ENCODE measurements at regions not wholly inside any gene's neighbourhood (a gene's known extent, or its start where the extent isn't known, plus 50 kb on each side); places are given as distances from the start of the nearest gene placed in this dataset.

DNA sequence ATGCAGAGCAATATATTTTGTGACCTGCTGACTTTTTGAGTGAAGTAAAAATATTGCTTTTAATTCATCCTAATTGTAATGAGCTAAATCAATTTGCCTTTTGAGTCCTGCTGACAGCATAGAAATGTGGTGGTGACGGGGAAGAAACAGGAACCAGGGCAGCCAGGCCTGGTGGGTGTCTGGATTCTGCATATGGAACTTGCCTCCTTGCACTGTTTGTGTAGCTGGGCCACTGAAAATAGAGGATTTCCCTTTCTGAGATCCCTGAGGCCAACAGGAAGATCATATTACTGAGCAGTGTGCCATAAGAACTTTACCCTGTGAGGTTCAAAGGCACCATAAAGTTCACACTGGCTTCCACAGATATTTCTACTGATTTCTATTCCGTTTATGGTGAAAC is 488.4 kb upstream of the AKR1E2 start:
- DNase-seq (ENCODE audit: low read depth, low spot score), result no peak
- no peak overlapping the region for H3K27ac ChIP-seq

DNA sequence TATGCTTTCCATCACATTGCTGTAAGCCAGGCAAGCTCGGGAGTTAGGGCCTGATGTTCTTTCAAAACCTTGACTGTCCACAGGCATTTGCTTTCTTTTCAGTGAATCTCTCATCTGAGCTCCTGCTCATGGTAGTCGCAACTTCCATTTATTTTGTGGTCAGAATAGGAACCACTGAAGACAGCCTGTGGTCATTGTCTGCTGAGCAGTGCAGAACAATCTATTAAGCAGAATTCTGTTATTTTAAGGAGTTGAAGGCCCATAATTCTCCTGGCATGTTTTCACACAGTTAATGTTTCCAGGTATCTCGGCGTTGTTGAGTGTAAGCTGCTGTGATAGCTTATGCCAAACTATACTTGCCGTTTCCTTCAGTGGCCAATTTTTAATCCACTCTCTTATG is 491.1 kb upstream of the AKR1E2 start:
- no peak for DNase-seq (ENCODE audit: low read depth, low spot score)
- H3K27ac ChIP-seq, result no peak overlapping the region

DNA sequence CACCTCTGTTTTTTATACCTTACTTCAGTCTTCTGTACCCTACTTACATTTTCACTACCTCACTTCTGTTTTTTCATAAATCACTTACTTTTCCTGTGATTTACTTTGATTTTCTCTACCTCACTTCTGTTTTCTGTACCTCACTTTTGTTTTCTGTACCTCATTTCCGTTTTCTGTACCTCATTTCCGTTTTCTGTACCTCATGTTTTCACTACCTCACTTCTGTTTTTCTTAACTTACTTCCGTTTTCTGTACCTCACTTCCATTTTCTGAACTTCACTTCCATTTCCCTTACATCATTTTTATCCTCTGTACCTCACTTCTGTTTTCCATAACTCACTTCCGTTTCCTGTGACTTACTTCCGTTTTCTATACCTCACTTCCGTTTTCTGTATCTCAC is 492.0 kb upstream of the AKR1E2 start:
- H3K27ac ChIP-seq, result no peak overlapping the region
- no peak for DNase-seq (ENCODE audit: low read depth, low spot score)

DNA sequence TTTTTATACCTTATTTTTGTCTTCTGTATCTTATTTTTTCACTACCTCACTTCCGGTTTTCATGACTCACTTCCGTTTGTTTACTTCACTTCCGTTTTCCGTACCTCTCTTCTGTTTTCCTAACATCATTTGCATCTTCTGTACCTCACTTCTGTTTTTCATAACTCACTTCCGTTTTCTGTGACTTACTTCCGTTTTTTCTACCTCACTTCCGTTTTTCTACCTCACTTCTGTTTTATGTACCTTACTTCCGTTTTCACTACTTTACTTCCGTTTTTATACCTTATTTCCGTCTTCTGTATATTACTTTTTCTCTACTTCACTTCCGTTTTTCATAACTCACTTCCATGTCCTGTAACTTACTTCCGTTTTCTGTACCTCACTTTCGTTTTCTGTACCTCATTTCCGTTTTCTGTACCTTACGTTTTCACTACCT is 492.5 kb upstream of the AKR1E2 start:
- DNase-seq (ENCODE audit: low read depth, low spot score), result no peak
- H3K27ac ChIP-seq, result no peak overlapping the region

DNA sequence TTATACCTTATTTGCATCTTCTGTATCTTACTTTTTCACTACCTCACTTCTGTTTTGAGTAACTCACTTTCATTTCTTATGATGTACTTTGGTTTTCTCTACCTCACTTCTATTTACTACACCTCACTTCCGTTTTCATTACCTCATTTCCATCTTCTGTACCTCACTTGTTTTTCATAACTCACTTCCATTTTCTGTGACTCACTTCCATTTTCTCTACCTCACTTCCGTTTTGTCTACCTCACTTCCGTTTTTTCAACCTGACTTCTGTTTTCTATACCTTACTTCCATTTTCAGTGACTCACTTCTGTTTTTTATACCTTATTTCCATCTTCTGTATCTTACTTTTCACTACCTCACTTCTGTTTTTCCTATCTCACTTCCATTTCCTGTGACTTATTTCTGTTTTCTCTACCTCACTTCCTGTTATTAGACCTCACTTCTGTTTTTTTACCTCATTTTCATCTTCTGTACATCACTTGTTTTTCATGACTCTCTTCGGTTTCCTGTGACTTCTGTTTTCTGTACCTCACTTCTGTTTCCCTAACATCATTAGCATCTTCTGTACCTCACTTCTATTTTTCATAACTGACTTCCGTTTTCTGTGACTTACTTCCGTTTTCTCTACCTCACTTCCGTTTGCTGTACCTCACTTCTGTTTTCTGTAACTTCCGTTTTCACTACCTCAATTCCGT is 493.1 kb upstream of the AKR1E2 start:
- no peak overlapping the region for H3K27ac ChIP-seq
- no peak for DNase-seq (ENCODE audit: low read depth, low spot score)

DNA sequence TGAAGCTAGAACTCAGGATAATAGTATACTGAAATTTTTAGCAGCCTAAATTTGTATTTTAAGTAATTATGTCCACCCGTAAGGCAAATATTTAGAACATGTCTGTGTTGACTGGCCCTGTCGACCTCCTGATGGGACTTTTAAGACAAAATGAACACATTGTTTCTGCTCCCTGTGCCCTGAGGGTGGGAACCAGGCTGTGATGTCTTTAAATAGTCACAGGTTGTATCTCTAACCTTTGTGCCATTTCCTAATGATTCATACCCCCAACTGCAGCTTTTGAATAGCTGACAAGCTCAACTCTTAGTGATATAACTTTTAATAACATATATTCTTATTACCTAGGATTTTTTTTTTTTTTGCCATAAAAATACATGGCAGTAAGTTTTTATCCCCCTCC is 494.9 kb upstream of the AKR1E2 start:
- H3K27ac ChIP-seq, result no peak overlapping the region
- peak; percentile 2 for DNase-seq (ENCODE audit: low read depth, low spot score)

DNA sequence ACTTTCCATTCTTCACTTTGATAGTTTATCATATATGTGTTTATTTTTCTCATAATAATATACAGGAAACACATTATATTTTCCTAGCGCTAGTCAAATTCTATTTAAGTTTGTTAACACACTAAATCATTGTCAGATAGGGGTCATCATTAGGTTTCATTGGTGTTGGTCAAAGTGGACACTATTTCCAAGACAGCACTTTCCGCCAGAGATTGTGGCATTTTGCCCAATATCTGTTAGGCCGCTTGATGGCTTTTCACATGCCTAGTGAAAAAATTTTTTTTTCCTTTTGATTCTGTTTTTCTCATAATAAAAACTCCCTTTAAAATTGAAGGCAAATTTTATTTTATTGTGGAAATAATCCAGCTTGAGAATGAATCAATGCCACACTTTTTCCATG is 495.4 kb upstream of the AKR1E2 start:
- no peak for DNase-seq (ENCODE audit: low read depth, low spot score)
- no peak overlapping the region for H3K27ac ChIP-seq

DNA sequence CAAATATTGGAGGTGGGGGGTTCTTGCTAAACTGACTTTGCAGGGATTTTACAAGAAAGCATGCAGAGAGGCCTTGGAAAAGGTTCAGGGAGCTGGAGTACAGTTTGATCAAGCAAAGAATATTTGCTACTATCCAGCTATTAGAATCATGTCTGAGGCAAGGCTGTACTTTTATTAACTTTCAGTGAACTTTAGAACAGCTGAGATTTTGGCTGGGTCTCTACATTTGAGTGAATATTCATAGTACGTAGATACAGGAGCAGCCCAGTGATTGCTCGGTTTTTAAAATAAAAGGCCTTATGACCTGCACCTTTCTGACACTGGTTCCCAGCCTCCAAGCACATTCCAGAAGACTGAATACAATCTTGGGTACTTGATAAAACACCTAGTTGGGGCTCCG is 496.8 kb upstream of the AKR1E2 start:
- no peak for DNase-seq (ENCODE audit: low read depth, low spot score)
- no peak overlapping the region for H3K27ac ChIP-seq

DNA sequence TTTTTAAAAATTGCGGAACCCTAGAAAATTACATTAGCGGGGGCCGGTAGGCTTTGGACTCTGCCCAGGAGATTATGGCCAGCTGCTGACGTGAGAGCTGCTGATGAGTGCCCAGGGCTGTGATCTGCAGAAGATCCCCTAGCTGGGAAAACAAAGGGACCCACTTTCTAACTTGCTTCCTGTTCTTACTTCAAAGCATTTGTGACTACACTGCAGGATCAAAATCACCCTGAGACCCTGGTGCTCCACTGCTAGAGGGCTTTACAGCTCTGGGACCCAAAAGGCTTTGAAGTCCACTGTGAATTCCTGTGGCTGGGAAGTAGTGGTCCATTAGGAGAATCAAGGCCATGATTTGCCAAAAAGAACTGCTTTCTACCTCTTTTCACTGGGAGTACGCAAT is 499.4 kb upstream of the AKR1E2 start:
- no peak overlapping the region for H3K27ac ChIP-seq

DNA sequence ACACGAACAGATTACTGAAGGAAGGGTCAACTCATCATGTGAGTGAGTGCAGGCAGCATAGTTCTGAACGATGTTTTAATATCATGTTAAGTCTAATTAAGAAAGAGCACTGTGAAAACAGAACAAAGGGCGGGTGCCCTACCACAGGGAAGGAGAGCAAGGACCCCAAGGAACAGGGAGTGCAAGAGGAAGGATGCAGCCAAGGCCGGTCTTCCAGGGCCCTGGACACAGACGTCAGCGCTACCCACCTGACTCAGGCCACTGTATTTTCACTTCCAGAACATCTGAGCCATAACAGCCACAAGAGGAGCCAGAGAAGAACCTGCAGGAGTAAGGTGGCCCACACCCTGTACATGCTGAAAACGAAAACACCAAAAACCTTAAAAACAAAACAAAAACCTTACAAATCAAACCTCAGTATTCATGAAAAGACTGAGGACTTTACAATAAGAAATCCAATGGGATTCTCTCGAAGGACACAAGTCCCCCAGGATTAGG is 506.1 kb upstream of the AKR1E2 start:
- DNase-seq (ENCODE audit: low read depth, low spot score), result no peak
- H3K27ac ChIP-seq, result no peak overlapping the region

More for the DNA sequence above, 499.4 kb upstream of the AKR1E2 start:
- DNase-seq (ENCODE audit: low read depth, low spot score), result no peak

DNA sequence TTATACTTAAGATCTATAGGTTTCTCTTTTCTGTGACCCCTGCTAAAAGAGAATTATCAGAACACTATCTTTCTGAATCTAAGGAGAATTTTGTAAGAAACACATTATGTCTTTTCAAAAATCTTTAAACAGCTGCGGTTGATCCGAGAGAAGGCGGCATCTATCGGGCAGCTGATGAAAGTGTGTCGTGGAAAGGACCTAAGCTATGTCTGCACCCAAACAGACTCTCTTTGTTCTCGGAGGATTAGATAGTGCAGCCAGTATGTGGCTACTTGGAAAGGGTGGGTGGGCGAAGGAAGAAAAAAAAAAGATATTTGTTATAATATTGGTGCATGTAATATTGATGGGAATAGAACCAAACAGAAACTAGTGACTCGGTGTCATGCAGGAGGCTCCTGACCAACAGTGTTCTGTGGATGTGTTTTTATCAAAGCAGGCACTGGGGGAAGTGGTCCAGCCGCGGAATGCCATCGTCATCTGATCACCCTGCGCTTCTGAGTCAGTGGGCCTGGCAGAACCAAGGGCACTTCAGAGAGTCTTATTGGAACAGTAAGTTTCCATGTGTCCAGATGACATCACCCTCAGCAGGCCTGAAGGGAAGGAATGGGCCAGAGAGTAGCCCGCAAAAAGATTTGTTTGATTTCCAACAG is 509.7 kb upstream of the AKR1E2 start:
- no peak overlapping the region for H3K27ac ChIP-seq
- DNase-seq (ENCODE audit: low read depth, low spot score), result no peak

DNA sequence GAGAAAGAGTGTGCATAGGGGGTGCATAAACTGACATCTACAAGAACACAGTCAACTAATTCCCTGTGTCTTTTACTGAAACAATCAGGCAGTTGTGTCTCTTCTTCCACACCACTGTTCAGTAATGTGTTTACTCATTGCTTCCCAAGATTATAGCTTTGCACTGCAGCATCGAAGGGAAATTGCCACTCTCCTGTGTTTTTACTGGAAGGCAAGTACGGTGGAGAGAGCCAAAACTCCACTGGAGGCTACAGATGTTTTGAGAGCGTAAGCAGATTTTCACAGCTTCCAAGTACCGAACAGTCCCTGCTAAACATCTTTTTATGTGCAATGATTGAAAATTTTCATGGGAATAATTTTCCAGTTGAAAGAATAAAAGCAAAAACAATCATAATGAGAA is 510.5 kb upstream of the AKR1E2 start:
- H3K27ac ChIP-seq, result no peak overlapping the region
- no peak for DNase-seq (ENCODE audit: low read depth, low spot score)

DNA sequence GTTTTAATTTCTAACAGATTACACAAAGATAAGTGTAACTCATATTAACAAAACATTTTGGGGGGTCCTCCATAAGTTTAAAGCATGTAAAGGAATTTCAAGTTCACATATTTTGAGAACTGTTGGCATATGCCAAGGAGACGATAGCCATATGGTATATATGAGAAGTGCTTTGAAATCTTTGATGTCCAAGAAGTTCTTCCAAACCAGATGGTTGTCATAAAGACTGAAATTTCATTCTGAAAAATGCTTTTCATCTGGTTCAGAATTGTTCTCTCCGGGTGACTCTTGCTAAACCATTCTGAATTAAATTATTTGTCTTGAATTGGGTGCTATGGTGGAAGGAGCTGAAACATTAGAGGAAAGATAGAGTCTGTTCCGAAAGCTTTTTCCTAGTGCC is 513.0 kb upstream of the AKR1E2 start:
- no peak overlapping the region for H3K27ac ChIP-seq
- DNase-seq (ENCODE audit: low read depth, low spot score), result no peak

DNA sequence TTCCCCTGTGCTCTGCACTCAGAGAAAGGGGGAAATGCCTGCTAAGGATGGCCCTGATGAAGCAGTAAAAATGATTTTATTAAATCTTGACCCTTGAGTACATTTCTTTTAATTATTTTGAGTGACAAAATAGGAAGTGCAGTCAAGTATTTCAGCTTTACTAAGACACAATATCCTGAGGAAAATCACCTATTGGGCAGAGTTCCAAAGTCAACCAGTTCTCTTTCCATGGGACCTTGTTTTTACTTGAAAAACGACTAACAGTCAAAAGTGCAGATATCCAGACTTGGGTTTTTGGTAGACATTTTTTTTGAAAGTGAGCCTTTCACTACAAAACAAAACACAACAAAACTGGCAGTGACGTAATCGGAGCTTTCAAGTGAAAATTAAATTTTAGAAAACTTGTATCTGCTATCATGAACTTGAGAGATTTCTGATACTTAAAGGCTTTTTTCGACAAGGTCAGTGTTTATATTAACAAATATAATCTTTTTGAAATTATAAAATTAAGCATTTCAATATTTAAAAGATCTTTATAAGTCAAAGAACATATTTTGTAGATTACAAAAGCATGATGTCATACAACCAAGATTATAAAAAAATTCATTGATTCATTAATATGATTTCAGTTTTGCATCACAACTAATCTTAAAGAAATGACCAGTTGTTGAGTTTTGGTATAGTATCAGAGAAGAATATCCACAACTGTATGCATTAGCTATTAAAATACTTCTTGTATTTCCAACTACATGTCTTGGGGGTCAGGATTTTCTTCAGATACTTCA is 513.8 kb upstream of the AKR1E2 start:
- DNase-seq (ENCODE audit: low read depth, low spot score), result no peak
- H3K27ac ChIP-seq, result no peak overlapping the region

DNA sequence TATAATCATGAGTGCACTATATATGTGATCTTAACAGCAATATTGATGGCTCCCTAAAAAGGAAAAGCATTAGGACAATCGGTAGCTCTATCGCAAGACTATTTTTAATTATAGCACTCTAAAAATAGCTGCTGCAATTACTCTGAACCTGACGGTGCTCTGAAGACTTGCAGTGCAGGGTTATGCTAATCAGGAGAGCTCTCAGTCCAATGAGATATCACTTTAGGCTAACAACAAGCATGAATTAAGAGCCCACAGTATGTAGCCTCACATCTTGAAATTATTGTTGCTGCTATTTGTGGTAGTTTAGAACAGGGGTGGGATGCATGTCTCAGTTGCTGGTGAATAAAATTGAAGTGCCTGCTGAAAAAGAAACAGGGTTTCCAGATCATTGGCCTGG is 515.8 kb upstream of the AKR1E2 start:
- no peak for DNase-seq (ENCODE audit: low read depth, low spot score)
- no peak overlapping the region for H3K27ac ChIP-seq

DNA sequence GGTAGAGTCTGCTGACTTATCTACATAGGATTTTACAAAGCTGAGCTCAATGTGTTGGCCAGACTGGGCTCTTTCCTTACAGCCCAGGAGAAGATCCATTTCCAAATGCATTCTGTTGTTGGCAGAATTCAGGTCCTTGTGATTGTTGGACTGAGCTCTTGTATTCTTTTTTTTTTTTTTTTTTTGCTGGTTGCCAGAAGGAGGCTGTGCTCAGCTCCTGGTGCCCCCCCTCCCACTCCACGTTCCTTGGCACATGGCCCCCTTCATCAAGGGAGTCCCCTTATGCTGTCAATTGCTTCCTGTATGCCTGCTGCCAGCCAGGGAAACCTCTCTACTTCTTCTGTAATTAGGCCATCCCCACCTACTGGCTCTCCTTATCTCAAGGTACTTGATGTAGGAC is 518.1 kb upstream of the AKR1E2 start:
- H3K27ac ChIP-seq, result no peak overlapping the region
- DNase-seq (ENCODE audit: low read depth, low spot score), result no peak

DNA sequence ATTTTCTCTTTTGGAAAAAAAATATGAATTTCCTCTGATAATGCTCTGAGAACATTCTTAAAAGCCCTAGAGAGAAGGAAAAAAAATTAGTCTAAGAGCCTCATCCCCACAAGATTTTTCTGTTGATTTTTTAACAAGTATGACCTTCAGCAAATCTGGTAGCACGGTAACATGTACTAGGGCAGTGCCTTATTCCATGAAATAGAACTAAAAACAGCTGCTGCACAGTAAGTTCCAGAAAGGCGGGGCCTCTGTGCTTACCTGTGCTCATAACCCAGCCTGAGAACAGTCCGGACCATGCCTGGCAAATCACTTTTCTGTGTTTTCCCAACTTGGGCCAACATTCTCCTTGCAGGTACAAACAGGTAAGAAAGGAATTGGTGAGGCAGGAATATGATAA is 519.1 kb upstream of the AKR1E2 start:
- H3K27ac ChIP-seq, result no peak overlapping the region
- peak; percentile 6 for DNase-seq (ENCODE audit: low read depth, low spot score)

DNA sequence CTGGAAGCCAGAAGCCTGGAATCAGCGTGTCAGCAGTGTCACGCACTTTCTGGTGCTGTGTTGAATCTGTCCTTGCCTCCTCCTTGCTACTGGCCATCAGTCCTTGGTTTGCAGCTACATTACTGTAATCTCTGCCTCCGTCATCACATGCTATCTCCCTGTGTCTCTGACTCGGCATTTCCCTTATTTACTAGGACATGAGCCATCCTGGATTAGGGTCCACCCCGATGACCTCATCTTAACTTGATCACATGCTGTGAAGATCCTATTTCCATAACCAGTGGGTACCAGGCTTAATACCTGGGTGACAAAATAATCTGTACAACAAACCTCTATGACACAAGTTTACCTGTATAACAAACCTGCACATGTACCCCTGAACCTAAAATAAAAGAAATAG is 518.0 kb upstream of the KLF6 start:
- no peak for DNase-seq (ENCODE audit: low read depth, low spot score)
- H3K27ac ChIP-seq, result no peak overlapping the region

DNA sequence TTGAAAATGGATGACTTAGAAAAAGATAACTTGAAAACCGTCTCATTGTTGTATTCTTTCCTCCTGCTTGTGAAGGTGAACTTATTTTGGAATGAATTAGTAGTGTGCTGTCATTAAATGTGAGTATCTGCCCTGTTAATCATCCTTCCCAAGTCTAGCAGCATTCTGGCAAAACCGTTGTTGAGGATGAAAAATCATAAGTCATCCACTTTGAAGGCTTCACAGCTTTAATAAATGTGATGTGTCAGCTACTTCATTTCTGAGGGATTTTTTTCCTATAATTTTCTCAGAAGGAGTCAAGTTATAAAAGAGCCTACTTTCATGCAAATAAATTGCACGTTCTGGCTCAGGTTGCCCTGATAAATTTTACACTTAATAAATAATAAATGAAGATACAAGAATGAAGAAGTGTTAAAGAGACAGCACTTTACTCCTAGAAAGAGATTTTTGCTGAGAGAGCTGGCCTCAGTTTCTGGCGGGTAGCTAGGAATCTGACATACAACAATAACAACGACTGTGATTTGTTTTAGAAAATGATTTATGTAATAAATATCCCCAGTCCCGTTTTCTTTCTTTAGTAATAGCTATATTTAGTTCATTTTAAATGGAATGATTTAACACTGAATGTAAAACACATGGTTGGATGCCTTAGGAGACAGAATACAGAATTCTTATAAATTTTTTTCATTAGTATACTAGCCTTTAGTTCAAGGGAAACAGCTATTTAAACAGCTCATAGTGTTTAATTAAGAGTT is 516.5 kb upstream of the KLF6 start:
- DNase-seq (ENCODE audit: low read depth, low spot score), result no peak
- no peak overlapping the region for H3K27ac ChIP-seq

DNA sequence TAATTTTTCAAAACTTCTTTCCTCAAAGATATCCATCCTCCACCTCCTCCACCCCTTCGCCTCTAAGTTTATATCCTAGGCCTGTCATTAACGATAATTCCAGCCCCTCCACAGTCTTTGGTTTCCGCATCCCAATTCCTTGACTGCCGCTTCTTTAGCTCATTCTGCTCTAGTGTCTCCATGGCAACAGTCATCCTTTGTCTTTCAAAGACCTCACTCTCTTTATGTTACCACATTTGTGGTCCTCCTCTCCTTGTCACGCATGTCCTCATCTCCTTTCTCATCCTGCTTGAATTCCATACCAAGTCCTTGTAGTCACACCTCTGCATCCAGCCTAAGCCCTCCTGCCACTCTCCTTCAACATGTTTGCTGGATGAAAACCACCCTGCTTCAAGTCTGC is 511.2 kb upstream of the KLF6 start:
- no peak for DNase-seq (ENCODE audit: low read depth, low spot score)

More for the DNA sequence above, 511.2 kb upstream of the KLF6 start:
- H3K27ac ChIP-seq, result no peak overlapping the region

Data from epithelial cell of prostate (primary cell).